GM12874 (cell line): ENCODE measurements at regions not wholly inside any gene's neighbourhood (a gene's known extent, or its start where the extent isn't known, plus 50 kb on each side); places are given as distances from the start of the nearest gene placed in this dataset.

ENCODE experiments used
- CTCF ChIP-seq: IDR thresholded peaks from 2 replicates; pipeline ENCODE4 v1.5.1; 2011; ENCODE audit warnings: low read depth, mild to moderate bottlenecking, control low read depth, low read length, moderate library complexity; ENCODE audit not compliant: insufficient read depth

GRCh38 chr4:58272311-58272710 lies 1162.1 kb upstream of the IGFBP7 start:
- no peak for TF ChIP-seq CTCF

DNA sequence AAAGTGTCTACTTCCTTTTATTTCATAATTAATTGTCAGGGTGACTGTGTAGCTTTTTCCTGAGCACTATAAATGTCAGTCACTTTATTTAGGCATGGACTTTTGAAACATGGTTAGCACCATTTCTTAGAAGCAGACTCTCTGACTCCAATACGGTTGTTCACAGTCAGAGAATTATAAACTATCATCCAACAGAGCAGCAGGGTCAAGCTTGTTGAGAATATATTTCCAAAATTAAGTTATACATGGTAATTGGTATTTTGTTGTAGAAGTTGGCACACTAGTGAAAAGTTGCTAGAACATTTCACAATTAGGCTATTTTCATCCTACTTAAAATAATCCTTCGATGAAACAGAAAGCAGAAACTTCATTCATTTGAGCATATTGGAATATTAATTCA lies 1155.5 kb upstream of the IGFBP7 start:
- TF ChIP-seq CTCF = no peak

GRCh38 chr4:58261526-58261925 lies 1151.3 kb upstream of the IGFBP7 start:
- TF ChIP-seq CTCF = no peak

DNA sequence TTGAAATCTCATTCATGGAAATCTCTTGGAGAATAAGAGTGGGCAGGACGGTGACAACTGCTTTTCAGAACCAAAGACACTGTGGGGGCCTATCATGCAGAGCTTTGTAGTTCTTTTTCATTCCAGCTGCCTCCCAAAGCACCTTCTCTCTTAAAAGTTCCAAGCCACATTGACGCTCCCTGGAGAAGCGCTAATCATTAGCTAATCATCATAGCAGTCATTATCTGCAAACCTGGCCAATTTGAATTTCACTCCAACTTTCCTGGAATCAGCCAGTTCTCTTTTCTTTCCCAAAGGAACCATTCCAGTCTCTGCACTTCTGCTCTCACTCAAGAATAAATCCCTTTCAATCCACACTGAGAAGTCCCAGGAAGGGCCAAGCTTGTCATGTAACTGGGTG lies 1144.1 kb upstream of the IGFBP7 start:
- TF ChIP-seq CTCF = no peak

DNA sequence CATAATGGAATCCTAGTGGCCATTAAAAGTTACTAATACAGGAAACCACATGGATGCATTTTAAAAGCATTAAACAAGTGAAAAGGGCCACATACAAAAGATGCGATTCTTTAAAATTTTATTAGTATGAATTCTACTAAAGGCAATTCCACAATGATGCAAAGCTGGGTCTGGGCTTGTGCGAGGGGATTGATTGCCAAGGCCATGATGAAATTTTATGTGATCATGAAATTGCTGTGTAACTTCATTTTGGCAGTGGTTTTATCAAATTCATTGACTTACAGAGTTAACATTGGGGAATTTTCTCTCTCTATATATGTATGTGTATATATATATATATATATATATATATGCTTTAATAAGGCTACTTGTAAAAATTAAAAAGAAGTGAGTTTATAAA lies 1142.5 kb upstream of the IGFBP7 start:
- no peak for TF ChIP-seq CTCF

- TF ChIP-seq CTCF = no peak
Measured at GRCh38 chr4:58247792-58248191, 1137.6 kb upstream of the IGFBP7 start.

DNA sequence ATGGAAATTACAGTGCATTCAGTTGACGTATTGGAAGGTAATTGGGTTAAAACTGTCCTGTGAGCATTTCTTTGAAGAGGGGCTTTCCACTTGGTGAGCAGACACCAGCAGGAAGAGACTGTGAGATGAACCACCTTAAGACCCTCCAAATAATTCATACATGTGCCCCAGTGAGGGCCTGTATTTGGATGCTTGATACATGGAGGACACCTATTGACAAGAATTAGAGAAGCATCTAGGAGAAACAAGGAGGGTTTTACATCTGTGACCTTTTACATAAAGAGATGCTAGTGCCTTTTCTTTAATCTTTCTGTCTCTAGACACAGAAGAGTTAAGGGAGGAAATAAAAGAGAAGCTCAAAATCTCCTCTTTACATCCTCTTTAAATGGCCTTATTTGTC lies 1115.3 kb upstream of the IGFBP7 start:
- no peak for TF ChIP-seq CTCF

GRCh38 chr4:58219179-58219578 lies 1109.0 kb upstream of the IGFBP7 start:
- no peak for TF ChIP-seq CTCF
